Choroid plexus epithelial cell (primary cell): ENCODE measurements at regions not wholly inside any gene's neighbourhood (a gene's known extent, or its start where the extent isn't known, plus 50 kb on each side); places are given as distances from the start of the nearest gene placed in this dataset.

Experiments
- DNase-seq: peaks from one replicate; pipeline ENCODE4 v3.0.0-alpha.2; 2010; ENCODE audit warnings: low read depth
- H3K4me3 ChIP-seq: 2 replicates; pipeline ENCODE4 v1.5.1; 2011; ENCODE audit warnings: low read depth, mild to moderate bottlenecking, control low read depth, low read length, moderate library complexity
- TF ChIP-seq, protein P1 (sequence below): conservative IDR thresholded peaks from 2 replicates; pipeline ENCODE4 v1.5.1; 2011; ENCODE audit warnings: low read depth, mild to moderate bottlenecking, control low read depth, inconsistent platforms, low read length, moderate library complexity

DNA sequence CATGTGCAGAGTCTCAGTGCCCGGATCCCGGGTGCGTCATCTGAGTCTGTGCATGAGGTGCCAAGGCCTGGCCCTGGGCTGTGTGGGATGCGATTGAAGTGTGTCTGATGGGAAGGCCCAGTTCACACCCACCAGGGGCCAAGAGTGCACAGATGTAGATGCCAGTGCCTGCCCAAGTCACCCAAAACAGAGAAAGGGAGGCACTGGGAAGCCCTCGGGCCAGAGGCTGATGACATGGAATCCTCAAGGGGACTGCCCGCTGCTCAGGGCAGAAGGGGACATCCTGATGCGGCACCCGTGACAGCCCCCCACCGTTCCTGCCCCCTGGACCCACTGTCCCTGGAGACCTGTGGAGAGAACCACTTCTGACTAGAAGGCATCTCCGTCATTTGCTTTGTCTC, 72.2 kb upstream of the ZNF479 start:
- TF ChIP-seq, protein P1, sequence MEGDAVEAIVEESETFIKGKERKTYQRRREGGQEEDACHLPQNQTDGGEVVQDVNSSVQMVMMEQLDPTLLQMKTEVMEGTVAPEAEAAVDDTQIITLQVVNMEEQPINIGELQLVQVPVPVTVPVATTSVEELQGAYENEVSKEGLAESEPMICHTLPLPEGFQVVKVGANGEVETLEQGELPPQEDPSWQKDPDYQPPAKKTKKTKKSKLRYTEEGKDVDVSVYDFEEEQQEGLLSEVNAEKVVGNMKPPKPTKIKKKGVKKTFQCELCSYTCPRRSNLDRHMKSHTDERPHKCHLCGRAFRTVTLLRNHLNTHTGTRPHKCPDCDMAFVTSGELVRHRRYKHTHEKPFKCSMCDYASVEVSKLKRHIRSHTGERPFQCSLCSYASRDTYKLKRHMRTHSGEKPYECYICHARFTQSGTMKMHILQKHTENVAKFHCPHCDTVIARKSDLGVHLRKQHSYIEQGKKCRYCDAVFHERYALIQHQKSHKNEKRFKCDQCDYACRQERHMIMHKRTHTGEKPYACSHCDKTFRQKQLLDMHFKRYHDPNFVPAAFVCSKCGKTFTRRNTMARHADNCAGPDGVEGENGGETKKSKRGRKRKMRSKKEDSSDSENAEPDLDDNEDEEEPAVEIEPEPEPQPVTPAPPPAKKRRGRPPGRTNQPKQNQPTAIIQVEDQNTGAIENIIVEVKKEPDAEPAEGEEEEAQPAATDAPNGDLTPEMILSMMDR, result no peak
- H3K4me3 ChIP-seq, result no peak overlapping the region
- DNase-seq, result no peak

DNA sequence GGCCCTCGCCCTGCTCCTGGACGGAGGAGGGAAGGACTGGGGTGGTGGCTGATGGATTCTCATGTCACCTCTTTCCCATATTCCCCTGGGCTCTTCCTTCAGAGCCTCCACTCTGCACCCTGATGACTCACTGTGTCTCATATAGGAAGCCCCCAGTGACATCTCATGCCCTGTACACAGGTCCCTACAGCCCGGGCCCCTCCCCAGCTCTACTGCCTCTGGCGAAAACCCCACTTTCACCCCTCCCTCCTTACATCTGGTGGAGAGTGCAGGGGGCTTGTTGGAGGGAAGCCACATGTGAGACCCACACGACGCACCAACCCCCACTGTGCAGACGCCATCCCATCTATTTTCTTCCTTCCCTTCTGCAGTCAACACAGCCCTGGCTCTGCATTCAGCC, 72.8 kb upstream of the ZNF479 start:
- no peak for DNase-seq
- TF ChIP-seq, protein P1, result no peak
- H3K4me3 ChIP-seq, result no peak overlapping the region

DNA sequence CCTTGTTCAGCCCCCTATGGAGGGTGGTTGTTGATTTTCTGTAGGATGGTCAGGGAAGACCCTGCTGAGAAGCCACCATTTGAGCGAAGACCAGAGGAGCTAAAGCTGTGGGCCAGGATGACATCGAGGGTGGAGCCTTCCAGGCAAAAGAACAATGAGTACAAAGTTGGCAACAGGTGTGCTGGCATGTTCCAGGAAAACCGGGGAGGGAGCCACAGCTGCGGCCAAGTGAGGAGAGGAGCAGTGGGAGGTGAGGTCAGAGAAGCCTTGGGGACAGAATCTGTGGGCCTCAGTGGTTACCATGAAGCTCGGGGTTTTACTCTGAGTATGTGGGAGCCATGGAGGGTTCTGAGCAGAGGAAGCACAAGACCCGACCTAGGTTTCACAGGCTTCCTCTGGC, 75.6 kb upstream of the ZNF479 start:
- no peak for DNase-seq
- no peak overlapping the region for H3K4me3 ChIP-seq
- TF ChIP-seq, protein P1, result no peak

DNA sequence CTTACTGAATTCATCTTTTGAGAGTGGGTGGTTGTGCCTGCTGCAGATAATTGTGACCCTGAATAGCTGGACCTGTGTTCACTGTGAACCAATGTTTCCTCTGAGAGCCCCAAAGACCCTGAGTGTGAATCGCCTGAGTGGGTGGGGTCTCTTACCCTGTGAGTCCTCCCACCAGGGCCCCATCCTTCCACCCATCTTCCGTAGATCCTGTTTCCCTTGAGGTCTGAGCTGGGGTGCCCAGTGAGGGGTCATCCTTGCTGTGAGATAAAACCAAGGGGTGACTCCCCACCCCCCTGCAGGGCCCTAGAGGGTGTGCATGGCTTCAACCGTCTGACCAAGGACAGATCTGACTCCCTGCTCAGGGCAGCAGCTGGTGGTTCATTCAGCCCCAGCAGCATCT, 78.0 kb upstream of the ZNF479 start:
- no peak for DNase-seq
- TF ChIP-seq, protein P1, result no peak
- no peak overlapping the region for H3K4me3 ChIP-seq

DNA sequence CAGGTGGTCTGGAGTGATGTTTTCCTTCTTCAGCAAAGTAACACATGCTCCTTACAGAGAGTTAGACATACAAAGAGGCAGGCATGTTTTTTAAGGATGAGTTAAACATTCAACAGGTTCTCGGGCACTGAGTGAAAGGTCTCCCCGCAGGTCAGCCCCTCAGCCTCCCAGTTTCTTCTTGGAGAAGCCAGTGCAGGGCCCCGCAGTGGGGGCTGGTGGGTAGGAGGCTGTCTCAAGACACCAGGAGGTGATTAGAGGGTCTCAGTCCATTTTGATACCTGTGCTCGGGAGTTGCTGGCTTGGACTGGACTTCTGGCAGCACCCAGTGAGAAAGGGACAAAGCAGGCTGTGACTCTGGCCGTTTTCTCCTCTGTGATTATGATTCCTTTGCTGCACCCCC, 78.6 kb upstream of the ZNF479 start:
- TF ChIP-seq, protein P1, result no peak
- DNase-seq, result no peak
- no peak overlapping the region for H3K4me3 ChIP-seq

DNA sequence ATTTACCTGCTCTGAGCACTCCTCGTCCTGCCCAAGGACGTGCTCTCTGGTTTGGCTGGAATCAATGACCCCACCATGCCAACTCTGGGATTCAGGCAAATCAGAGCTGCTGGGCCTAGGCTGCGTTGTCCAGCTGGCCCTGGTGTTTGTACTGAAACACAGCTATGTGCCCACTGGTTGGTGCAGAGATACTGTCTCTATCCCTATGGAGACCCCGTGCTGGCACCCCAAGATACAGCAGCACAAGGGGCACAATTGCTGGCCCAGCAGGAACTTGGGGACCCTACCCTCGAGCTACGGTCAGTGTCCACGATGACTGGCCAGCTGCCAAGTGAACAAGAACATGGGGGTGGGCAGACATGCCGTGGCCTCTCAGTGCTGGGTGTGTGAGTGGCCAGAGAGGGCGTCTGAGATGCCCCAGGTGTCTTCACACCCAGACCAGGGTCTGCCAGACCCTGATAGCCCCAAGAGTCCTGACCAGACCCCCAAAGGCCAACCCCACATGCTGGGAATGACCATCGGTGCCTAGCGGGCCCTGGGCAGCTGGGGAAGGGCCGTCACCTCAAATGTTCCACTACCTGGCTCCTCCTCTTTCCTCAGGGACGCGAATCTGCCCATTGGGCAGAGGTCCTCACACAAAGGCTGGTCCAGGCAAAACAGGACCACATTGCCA, 79.3 kb upstream of the ZNF479 start:
- TF ChIP-seq, protein P1, result no peak
- DNase-seq, result no peak
- H3K4me3 ChIP-seq, result no peak overlapping the region

DNA sequence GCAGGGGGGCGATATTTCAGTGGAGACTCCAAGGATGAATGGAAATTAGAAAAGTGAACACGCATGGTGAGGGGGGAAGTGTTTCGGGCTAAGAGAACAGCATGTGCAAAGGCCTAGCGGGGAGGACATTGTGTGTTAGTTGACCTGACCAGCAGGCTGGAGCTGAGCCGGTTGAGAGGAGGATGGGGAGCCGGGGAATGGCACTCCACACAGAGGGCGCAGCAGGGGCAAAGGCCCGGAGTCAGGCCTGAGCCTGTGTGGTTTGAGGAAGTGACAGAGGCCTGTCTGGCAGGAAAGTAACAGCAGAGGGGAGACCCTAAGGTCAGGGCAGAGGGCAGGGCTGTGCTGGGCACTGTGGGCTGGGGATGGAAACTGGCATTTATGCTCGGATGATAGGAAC, 83.2 kb upstream of the ZNF479 start:
- no peak overlapping the region for H3K4me3 ChIP-seq
- TF ChIP-seq, protein P1, result no peak
- DNase-seq, result no peak
